Esophagus muscularis mucosa (tissue), 4 donors: ENCODE measurements at regions not wholly inside any gene's neighbourhood (a gene's known extent, or its start where the extent isn't known, plus 50 kb on each side); places are given as distances from the start of the nearest gene placed in this dataset.
A peak's percentile ranks its signal among the peaks of the same experiment; 100 is the strongest.

ENCODE experiments used
- DNase-seq: peaks from one replicate; pipeline ENCODE4 v3.0.0-alpha.2; 2017; ENCODE audit errors: extremely low spot score
- H3K27ac ChIP-seq, 4 donors: fragments of 200-600 bp; sonication (generic); replicated peaks in 1 of 4; 1 replicate in 3 of 4; 2 replicates in 1 of 4; pipeline ENCODE4 v1.5.1; 2016 to 2019; ENCODE audit warnings: mild to moderate bottlenecking in 1 of 4
- H3K27me3 ChIP-seq, 4 donors: fragments of 200-600 bp; sonication (generic); one replicate each; pipeline versions ENCODE4 v1.5.1 to v1.6.0; 2016 to 2019
- H3K36me3 ChIP-seq, 4 donors: fragments of 200-600 bp; sonication (generic); one replicate each; pipeline ENCODE4 v1.5.1; 2016 to 2019
- H3K4me1 ChIP-seq, 4 donors: fragments of 200-600 bp; sonication (generic); one replicate each; pipeline ENCODE4 v1.5.1; 2016 to 2019
- H3K4me3 ChIP-seq, 4 donors: fragments of 200-600 bp; sonication (generic); 1 replicate in 2 of 4; 2 replicates in 2 of 4; pipeline ENCODE4 v1.5.1; 2016 to 2019; ENCODE audit warnings: mild to moderate bottlenecking in 4 of 4, moderate library complexity in 1 of 4
- H3K9me3 ChIP-seq, 4 donors: fragments of 200-600 bp; sonication (generic); 1 replicate in 3 of 4; 2 replicates in 1 of 4; pipeline ENCODE4 v1.5.1; 2016 to 2019
- EP300 ChIP-seq: sonication (generic); formaldehyde crosslinking; IDR thresholded peaks from one replicate; pipeline ENCODE4 v1.6.1; 2017; ENCODE audit warnings: antibody characterized with exemption
- POLR2A ChIP-seq: fragments of 450-650 bp; IDR thresholded peaks from one replicate; pipeline ENCODE4 v1.6.1; 2017; ENCODE audit warnings: antibody characterized with exemption, moderate library complexity, mild to moderate bottlenecking, low read depth
- POLR2AphosphoS5 ChIP-seq, 2 donors: sonication (generic); formaldehyde crosslinking; IDR thresholded peaks; one replicate each; pipeline ENCODE4 v1.6.1; 2017; ENCODE audit warnings: antibody characterized with exemption in 2 of 2
- WGBS: methylation state at CpG from one replicate; pipeline ENCODE4 v1.1.5; 2018; 5-methylcytosine and 5-hydroxymethylcytosine counted together
- intact Hi-C: fragments of 100-400 bp; cut with DNase I; formaldehyde crosslinking; loops from one replicate; pipeline ENCODE4 v1.15.1; 2023
- TF ChIP-seq, protein P1 (sequence below), 3 experiments: fragments of 200-600 bp in 2 of 3; fragments of 450-650 bp in 1 of 3; sonication (generic) in 2 of 3; IDR thresholded peaks; one replicate each; pipeline ENCODE4 v1.5.1; 2017 to 2019; ENCODE audit warnings: antibody characterized with exemption in 3 of 3, mild to moderate bottlenecking in 2 of 3, moderate library complexity in 1 of 3

DNA sequence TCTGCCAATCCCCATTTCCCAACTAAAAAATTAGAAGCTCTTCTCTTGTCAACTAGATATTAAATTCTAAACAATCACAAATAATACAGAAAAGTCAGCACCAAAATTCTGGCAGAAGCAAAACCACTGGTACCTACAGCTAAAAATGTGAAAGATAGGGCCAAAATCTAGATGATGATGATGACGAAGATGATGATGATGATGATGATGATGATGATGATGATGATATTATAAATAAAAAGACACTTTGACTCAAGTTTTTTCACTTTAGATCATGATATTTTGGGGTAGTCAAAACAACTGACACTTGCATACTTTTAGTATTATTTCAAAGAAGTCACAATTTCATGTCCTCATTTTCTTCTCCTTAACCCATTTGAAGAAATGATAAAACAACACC, 470.1 kb upstream of the NR2F2 start:
- 78% methylated on average over 1 of the region's 1 CpG for WGBS
- H3K4me3 ChIP-seq = no peak overlapping the region
- no peaks in the 10 kb centered on the region for H3K27me3 ChIP-seq
- DNase-seq = no peak
- H3K36me3 ChIP-seq = no peaks in the 10 kb centered on the region
- intact Hi-C loops = no loop called here
- no peaks in the 10 kb centered on the region for H3K9me3 ChIP-seq
- H3K27ac ChIP-seq = no peak overlapping the region
- no peaks in the 10 kb centered on the region for H3K4me1 ChIP-seq
- TF ChIP-seq, protein P1, sequence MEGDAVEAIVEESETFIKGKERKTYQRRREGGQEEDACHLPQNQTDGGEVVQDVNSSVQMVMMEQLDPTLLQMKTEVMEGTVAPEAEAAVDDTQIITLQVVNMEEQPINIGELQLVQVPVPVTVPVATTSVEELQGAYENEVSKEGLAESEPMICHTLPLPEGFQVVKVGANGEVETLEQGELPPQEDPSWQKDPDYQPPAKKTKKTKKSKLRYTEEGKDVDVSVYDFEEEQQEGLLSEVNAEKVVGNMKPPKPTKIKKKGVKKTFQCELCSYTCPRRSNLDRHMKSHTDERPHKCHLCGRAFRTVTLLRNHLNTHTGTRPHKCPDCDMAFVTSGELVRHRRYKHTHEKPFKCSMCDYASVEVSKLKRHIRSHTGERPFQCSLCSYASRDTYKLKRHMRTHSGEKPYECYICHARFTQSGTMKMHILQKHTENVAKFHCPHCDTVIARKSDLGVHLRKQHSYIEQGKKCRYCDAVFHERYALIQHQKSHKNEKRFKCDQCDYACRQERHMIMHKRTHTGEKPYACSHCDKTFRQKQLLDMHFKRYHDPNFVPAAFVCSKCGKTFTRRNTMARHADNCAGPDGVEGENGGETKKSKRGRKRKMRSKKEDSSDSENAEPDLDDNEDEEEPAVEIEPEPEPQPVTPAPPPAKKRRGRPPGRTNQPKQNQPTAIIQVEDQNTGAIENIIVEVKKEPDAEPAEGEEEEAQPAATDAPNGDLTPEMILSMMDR (IDR thresholded peaks at IDR 0.05) = no peak
- no peak for TF ChIP-seq POLR2AphosphoS5 (IDR thresholded peaks at IDR 0.05)
- no peak for TF ChIP-seq POLR2A
- no peak for TF ChIP-seq EP300

DNA sequence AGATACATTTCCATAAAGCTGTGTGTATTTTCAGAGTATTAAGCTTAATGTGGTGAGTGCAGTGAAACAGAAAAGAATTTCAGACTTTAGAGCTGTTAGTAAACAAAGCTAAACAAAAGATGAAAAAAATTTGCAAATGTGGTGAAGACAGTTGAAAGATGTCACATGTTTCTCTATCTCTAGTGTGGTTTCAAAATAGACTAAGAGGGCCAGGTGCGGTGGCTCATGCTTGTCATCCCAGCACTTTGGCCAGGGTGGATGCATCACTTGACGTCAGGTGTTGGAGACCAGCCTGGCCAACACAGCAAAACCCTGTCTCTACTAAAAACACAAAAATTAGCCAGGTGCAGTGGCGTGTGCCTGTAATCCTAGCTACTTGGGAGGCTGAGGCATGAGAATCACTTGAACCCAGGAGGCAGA, 466.0 kb upstream of the NR2F2 start:
- Histone ChIP-seq H3K27ac (no peak overlapping the region), H3K9me3 (no peaks in the 10 kb centered on the region), H3K27me3 (no peaks in the 10 kb centered on the region), H3K4me1 (peaks cover 0 to 8% (median 6%) of the 10 kb centered on the region in 4 donors), H3K4me3 (no peak overlapping the region), H3K36me3 (no peaks in the 10 kb centered on the region)
- TF ChIP-seq POLR2A (no peak), POLR2AphosphoS5 (IDR thresholded peaks at IDR 0.05) (peak in 1 of 2 donors; percentile 17)
- intact Hi-C loops = no loop called here
- 66% methylated on average over 3 of the region's 3 CpGs for WGBS
- DNase-seq = no peak

DNA sequence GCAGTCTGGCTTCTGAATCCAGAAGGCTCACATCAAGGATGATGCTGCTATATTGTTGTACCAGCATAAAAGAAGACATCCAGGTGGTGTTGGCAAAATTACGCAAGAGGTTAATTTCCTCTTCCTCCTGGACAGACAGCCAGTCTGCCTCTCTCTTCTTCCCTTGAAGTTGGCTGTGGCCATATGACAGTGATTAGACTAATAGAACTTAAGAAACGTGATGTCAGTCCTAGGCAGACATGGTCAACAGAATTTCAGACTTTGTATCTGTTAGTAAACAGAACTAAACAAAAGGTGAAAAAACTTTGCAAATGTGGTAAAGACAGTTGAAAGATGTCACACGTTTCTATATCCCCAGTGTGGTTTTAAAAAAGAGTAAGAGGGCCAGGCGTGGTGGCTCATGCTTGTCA, 465.2 kb upstream of the NR2F2 start:
- Histone ChIP-seq H3K4me1 (peaks cover 0 to 8% (median 6%) of the 10 kb centered on the region in 4 donors), H3K36me3 (no peaks in the 10 kb centered on the region), H3K9me3 (no peaks in the 10 kb centered on the region), H3K4me3 (no peak overlapping the region), H3K27ac (no peak overlapping the region), H3K27me3 (no peaks in the 10 kb centered on the region)
- no peak for DNase-seq
- 76% methylated on average over 4 of the region's 4 CpGs for WGBS
- intact Hi-C loops = no loop called here
- no peak for TF ChIP-seq POLR2AphosphoS5 (IDR thresholded peaks at IDR 0.05)
- TF ChIP-seq, protein P1 (IDR thresholded peaks at IDR 0.05) = no peak
- no peak for TF ChIP-seq POLR2A
- TF ChIP-seq EP300 = no peak

DNA sequence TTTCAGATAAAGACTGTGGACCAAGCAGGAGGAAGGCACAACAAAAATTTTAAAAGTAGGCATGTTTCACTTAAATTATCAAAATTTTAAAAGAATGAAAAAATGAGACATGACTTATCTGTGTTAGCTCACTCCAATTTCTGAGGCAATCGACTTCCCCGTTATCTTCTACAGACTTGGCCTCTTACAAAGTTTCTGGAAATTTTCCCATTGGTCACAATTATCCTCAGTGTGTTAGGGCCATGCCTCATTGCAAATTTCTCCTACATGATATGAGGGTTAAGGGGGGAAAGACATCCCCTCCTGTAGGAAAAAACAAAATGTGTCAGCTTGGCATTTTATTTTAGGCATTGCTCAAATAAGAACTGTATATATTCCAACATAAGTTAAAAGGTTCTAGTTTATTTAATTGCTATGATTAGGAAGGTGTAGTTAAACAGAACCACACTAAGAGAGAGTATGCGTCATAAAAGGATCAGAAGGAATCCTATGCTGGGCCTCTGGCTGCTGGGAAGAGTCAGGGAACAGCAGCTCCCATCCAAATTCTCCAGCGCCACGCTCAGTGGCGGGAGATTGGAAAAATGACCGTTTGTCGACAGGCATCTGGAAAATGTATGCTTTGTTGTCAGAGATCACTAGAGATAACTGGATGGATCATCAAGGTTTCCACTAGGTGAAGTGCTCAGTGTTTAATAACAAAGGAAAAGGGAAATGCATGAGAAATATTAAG, 463.6 kb upstream of the NR2F2 start:
- Histone ChIP-seq H3K4me1 (peaks cover 0 to 8% (median 6%) of the 10 kb centered on the region in 4 donors), H3K4me3 (no peak overlapping the region), H3K27ac (no peak overlapping the region), H3K27me3 (no peaks in the 10 kb centered on the region), H3K36me3 (no peaks in the 10 kb centered on the region), H3K9me3 (no peaks in the 10 kb centered on the region)
- no peak for DNase-seq
- TF ChIP-seq POLR2AphosphoS5 (IDR thresholded peaks at IDR 0.05) (no peak), EP300 (no peak), POLR2A (no peak)
- TF ChIP-seq, protein P1 (IDR thresholded peaks at IDR 0.05) = no peak
- 61% methylated on average over 8 of the region's 8 CpGs for WGBS
- intact Hi-C loops = no loop called here

DNA sequence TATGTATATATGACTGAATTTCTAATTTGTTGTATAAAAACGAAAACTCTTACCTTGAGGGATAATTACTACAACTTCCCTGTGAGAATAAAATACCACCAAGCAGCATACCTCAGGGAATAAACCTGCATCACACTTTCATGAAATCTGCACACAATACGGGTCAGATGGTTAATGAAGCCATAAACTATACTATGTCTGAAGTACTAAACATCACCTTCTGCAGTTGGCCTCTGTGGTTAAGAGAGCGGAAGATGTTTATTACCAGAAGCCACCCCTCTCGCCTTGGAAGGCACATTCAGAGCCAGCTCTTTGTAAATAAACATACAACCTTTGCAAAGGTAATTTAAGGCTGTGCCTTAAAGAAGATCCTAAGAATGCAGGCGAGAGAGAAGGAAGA, 462.1 kb upstream of the NR2F2 start:
- no peaks in the 10 kb centered on the region for H3K36me3 ChIP-seq
- no peak for TF ChIP-seq POLR2AphosphoS5 (IDR thresholded peaks at IDR 0.05)
- no peak for TF ChIP-seq POLR2A
- TF ChIP-seq EP300 = no peak
- TF ChIP-seq, protein P1 (IDR thresholded peaks at IDR 0.05) = no peak
- H3K4me3 ChIP-seq = no peak overlapping the region
- H3K4me1 ChIP-seq = peaks cover 0 to 8% (median 6%) of the 10 kb centered on the region in 4 donors
- no peaks in the 10 kb centered on the region for H3K27me3 ChIP-seq
- no peaks in the 10 kb centered on the region for H3K9me3 ChIP-seq
- no peak for DNase-seq
- H3K27ac ChIP-seq = no peak overlapping the region
- intact Hi-C loops = no loop called here
- WGBS = 85% methylated on average over 5 of the region's 5 CpGs
